IMR-90 (cell line): ENCODE measurements at regions not wholly inside any gene's neighbourhood (a gene's known extent, or its start where the extent isn't known, plus 50 kb on each side); places are given as distances from the start of the nearest gene placed in this dataset.

Experiments
- ATAC-seq: fragments of 200-7000 bp; cut with Tn5 transposase; 2 replicates; pipeline ENCODE4 v1.9.1; 2020; ENCODE audit warnings: low read depth, mild to moderate bottlenecking, moderate library complexity
- BruUV-seq: library from RNA; stranded (reverse); fragments of 400-500 nt; replicated peaks from 2 replicates; lab custom pipeline; 2021; lab: Mats Ljungman, UMichigan
- CTCF ChIA-PET: fragments of 300-600 bp; formaldehyde crosslinking; extraction: SDS; loops from one replicate; lab custom pipeline; 2021; ENCODE audit warnings: antibody characterized with exemption; lab: Yijun Ruan, JAX
- POLR2A ChIA-PET: fragments of 300-600 bp; sonication (Branson Sonifier 250); formaldehyde crosslinking; loops from one replicate; lab custom pipeline; 2022; ENCODE audit warnings: antibody characterized with exemption; ENCODE audit not compliant: unreplicated experiment; lab: Charles Lee
- DNase-seq: peaks from one replicate; pipeline ENCODE4 v3.0.0; 2013
- H2AFZ ChIP-seq: replicated peaks from 2 replicates; pipeline ENCODE3; 2013; ENCODE audit warnings: low read length, mild to moderate bottlenecking; ENCODE audit not compliant: poor library complexity
- H2AK5ac ChIP-seq: 2 replicates; pipeline ENCODE4 v1.6.1; 2013; ENCODE audit warnings: low read depth, low read length, inconsistent platforms
- H2AK9ac ChIP-seq: replicated peaks from 2 replicates; pipeline ENCODE3; 2013; ENCODE audit warnings: mild to moderate bottlenecking, low read depth, low read length, moderate library complexity; ENCODE audit not compliant: poor library complexity
- H2BK120ac ChIP-seq: 2 replicates; pipeline ENCODE4 v1.6.1; 2013; ENCODE audit warnings: low read depth, low read length, inconsistent platforms
- H2BK15ac ChIP-seq: 3 replicates; pipeline ENCODE4 v1.6.1; 2013; ENCODE audit warnings: low read depth, low read length, inconsistent platforms
- H2BK20ac ChIP-seq: 2 replicates; pipeline ENCODE4 v1.6.1; 2013; ENCODE audit warnings: low read depth, mild to moderate bottlenecking, inconsistent platforms, low read length, moderate library complexity
- H2BK5ac ChIP-seq: 2 replicates; pipeline ENCODE4 v1.6.1; 2013; ENCODE audit warnings: mild to moderate bottlenecking, low read depth, low read length, inconsistent platforms; ENCODE audit not compliant: poor library complexity, severe bottlenecking
- H3K14ac ChIP-seq: replicated peaks from 2 replicates; pipeline ENCODE4 v1.6.1; 2013; ENCODE audit warnings: low read depth, low read length, inconsistent platforms
- H3K18ac ChIP-seq: 2 replicates; pipeline ENCODE4 v1.6.1; 2013; ENCODE audit warnings: low read depth, low read length, control low read depth
- H3K23ac ChIP-seq: 2 replicates; pipeline ENCODE4 v1.6.1; 2013; ENCODE audit warnings: low read depth, low read length, inconsistent platforms
- H3K27ac ChIP-seq: 2 replicates; pipeline ENCODE4 v1.5.1; 2013; ENCODE audit warnings: mild to moderate bottlenecking, control low read depth, low read length; ENCODE audit not compliant: insufficient read depth
- H3K27me3 ChIP-seq: 2 replicates; pipeline ENCODE4 v1.6.1; 2013; ENCODE audit warnings: low read length; ENCODE audit not compliant: control insufficient read depth, insufficient read depth
- H3K36me3 ChIP-seq: 2 replicates; pipeline ENCODE4 v1.6.1; 2013; ENCODE audit warnings: low read length, mixed read lengths; ENCODE audit not compliant: control insufficient read depth, insufficient read depth
- H3K4ac ChIP-seq: 2 replicates; pipeline ENCODE4 v1.6.1; 2013; ENCODE audit warnings: low read depth, low read length, inconsistent platforms
- H3K4me1 ChIP-seq: 2 replicates; pipeline ENCODE4 v1.6.1; 2013; ENCODE audit warnings: low read length, mixed read lengths; ENCODE audit not compliant: control insufficient read depth, insufficient read depth
- H3K4me2 ChIP-seq: 2 replicates; pipeline ENCODE4 v1.6.1; 2013; ENCODE audit warnings: low read depth, mild to moderate bottlenecking, control low read depth, low read length, moderate library complexity
- H3K4me3 ChIP-seq: 2 replicates; pipeline ENCODE4 v1.5.1; 2013; ENCODE audit warnings: low read depth, mild to moderate bottlenecking, control low read depth, low read length, moderate library complexity; ENCODE audit not compliant: insufficient read depth
- H3K56ac ChIP-seq: 2 replicates; pipeline ENCODE4 v1.6.1; 2013; ENCODE audit warnings: low read length, inconsistent platforms; ENCODE audit not compliant: insufficient read depth; ENCODE audit errors: extremely low read depth
- H3K79me1 ChIP-seq, 2 experiments: 2 replicates each; pipeline ENCODE4 v1.6.1; 2013; ENCODE audit warnings: low read length in 2 of 2, inconsistent platforms in 1 of 2, low read depth in 1 of 2
- H3K9ac ChIP-seq: 2 replicates; pipeline ENCODE4 v1.6.1; 2013; ENCODE audit warnings: low read depth, low read length, control low read depth
- H3K9me1 ChIP-seq: 2 replicates; pipeline ENCODE4 v1.6.1; 2013; ENCODE audit warnings: low read length, inconsistent platforms; ENCODE audit not compliant: insufficient read depth
- H3K9me3 ChIP-seq: 2 replicates; pipeline ENCODE4 v1.6.1; 2013; ENCODE audit warnings: low read length; ENCODE audit not compliant: control insufficient read depth, insufficient read depth
- H4K20me1 ChIP-seq: 2 replicates; pipeline ENCODE4 v1.6.1; 2013; ENCODE audit warnings: low read length, inconsistent platforms; ENCODE audit not compliant: insufficient read depth
- H4K5ac ChIP-seq: 2 replicates; pipeline ENCODE4 v1.6.1; 2013; ENCODE audit warnings: mild to moderate bottlenecking, low read depth, low read length, control low read depth
- H4K8ac ChIP-seq, 2 experiments: 2 replicates each; pipeline ENCODE4 v1.6.1; 2013; ENCODE audit warnings: low read depth in 2 of 2, low read length in 2 of 2, control low read depth in 1 of 2, inconsistent platforms in 1 of 2
- H4K91ac ChIP-seq: 2 replicates; pipeline ENCODE4 v1.6.1; 2013; ENCODE audit warnings: low read depth, low read length, inconsistent platforms; ENCODE audit not compliant: insufficient read depth
- MAFK ChIP-seq: IDR thresholded peaks from 2 replicates; pipeline ENCODE4 v1.6.1; 2012; ENCODE audit warnings: low read depth, low read length, improper control_type of control experiment
- WGBS, 2 experiments: methylation state at CpG; one replicate each; pipeline versions ENCODE4 v1.1.5 to v1.1.7; 2013; ENCODE audit warnings: missing lambda C conversion rate in 2 of 2; ENCODE audit not compliant: insufficient read length in 1 of 2; ENCODE audit errors: extremely low coverage in 2 of 2; 5-methylcytosine and 5-hydroxymethylcytosine counted together
- dilution Hi-C: fragments of 300-500 bp; cut with HindIII; formaldehyde crosslinking; loops from one replicate; pipeline ENCODE4 v1.14.3; 2018; ENCODE audit warnings: low sequenced_read_pairs; ENCODE audit not compliant: unreplicated experiment
- in situ Hi-C: fragments of 300-500 bp; cut with MboI; formaldehyde crosslinking; loops from 3 replicates; pipeline ENCODE4 v1.14.3; 2019; ENCODE audit warnings: low sequenced_read_pairs, inconsistent platforms, mixed read lengths
- intact Hi-C: fragments of 100-400 bp; cut with micrococcal nuclease; formaldehyde crosslinking; loops from 2 replicates; pipeline ENCODE4 v1.10.0; 2022

DNA sequence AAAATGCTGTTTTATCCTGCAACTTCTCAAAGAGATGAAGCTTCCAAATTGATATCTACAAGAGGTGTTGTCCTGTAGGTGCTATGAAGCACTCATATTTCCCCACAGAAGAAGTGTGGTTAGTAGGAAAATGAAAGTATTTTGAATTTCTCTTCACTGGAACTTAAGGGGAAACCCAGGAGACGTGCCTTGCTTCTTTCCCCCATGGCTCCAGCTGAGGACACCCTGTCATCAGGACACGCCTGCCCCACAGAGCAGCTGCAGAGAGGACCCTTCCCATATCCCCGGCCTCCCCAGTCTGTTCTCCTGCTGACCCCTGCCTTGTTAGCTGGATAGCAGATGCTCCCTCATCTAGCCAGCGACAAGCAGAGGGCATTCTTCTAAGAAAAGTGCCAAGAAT lies 371.3 kb downstream of the COG6 start:
- 25% methylated on average over 3 of the region's 4 CpGs; no CpG with 5 or more reads in 1 of the 2 experiments for WGBS, 2 experiments
- dilution Hi-C loops: no loop called here
- H3K27me3 ChIP-seq: no peaks in the 10 kb centered on the region

More for the DNA sequence above, 371.3 kb downstream of the COG6 start:
- Histone ChIP-seq H3K14ac (no peak overlapping the region), H3K9me3 (no peaks in the 10 kb centered on the region), H2BK120ac (no peak overlapping the region), H2AK9ac (no peak overlapping the region), H2AFZ (no peak overlapping the region), H2BK20ac (no peak overlapping the region), H4K20me1 (no peaks in the 10 kb centered on the region), H3K4me3 (no peak overlapping the region), H4K8ac (no peak overlapping the region), H3K56ac (no peak overlapping the region), H3K36me3 (no peaks in the 10 kb centered on the region), H3K4me2 (no peak overlapping the region), H3K79me1 (no peaks in the 10 kb centered on the region), H4K91ac (no peak overlapping the region), H3K27ac (no peak overlapping the region), H2BK5ac (no peak overlapping the region), H2AK5ac (no peak overlapping the region), H4K5ac (no peak overlapping the region), H3K4me1 (no peaks in the 10 kb centered on the region), H3K4ac (no peak overlapping the region), H3K9ac (no peak overlapping the region), H3K9me1 (no peaks in the 10 kb centered on the region), H3K18ac (no peak overlapping the region), H3K23ac (no peak overlapping the region), H2BK15ac (no peak overlapping the region)
- intact Hi-C loops: no loop called here
- POLR2A ChIA-PET: no interaction called here
- CTCF ChIA-PET: no interaction called here
- ATAC-seq: no peak
- no peak for TF ChIP-seq MAFK
- in situ Hi-C loops: no loop called here
- BruUV-seq: no TSS peak
- no peak for DNase-seq
